GM21528 (cell line): ENCODE measurements at regions not wholly inside any gene's neighbourhood (a gene's known extent, or its start where the extent isn't known, plus 50 kb on each side); places are given as distances from the start of the nearest gene placed in this dataset.

Source experiments
- ATAC-seq: cut with Tn5 transposase; IDR thresholded peaks from one replicate; pipeline ENCODE4 v1.9.1; 2021; ENCODE audit warnings: mild to moderate bottlenecking, moderate library complexity; ENCODE audit not compliant: unreplicated experiment, low FRiP score

GRCh38 chr7:68476966-68477365 is 1121.3 kb upstream of the AUTS2 start:
- no peak for ATAC-seq

GRCh38 chr7:68478326-68478725 is 1119.9 kb upstream of the AUTS2 start:
- ATAC-seq: no peak

- no peak for ATAC-seq
Observed at GRCh38 chr7:68482800-68483199, 1115.5 kb upstream of the AUTS2 start.

GRCh38 chr7:68484731-68485130 is 1113.5 kb upstream of the AUTS2 start:
- no peak for ATAC-seq

GRCh38 chr7:68485253-68485917 is 1112.9 kb upstream of the AUTS2 start:
- no peak for ATAC-seq

- ATAC-seq: no peak
Observed at GRCh38 chr7:68488341-68489060, 1109.8 kb upstream of the AUTS2 start.

- no peak for ATAC-seq
Observed at GRCh38 chr7:68491523-68492358, 1106.5 kb upstream of the AUTS2 start.

GRCh38 chr7:68492359-68492690 is 1106.0 kb upstream of the AUTS2 start:
- no peak for ATAC-seq

- ATAC-seq: no peak
Observed at GRCh38 chr7:68503400-68503799, 1094.9 kb upstream of the AUTS2 start.

- ATAC-seq: no peak
Observed at GRCh38 chr7:68504716-68505115, 1093.6 kb upstream of the AUTS2 start.

- ATAC-seq: no peak
Observed at GRCh38 chr7:68505721-68506120, 1092.6 kb upstream of the AUTS2 start.

GRCh38 chr7:68507668-68508067 is 1090.6 kb upstream of the AUTS2 start:
- no peak for ATAC-seq

GRCh38 chr7:68509054-68509453 is 1089.2 kb upstream of the AUTS2 start:
- no peak for ATAC-seq

- ATAC-seq: no peak
Observed at GRCh38 chr7:68509603-68510002, 1088.7 kb upstream of the AUTS2 start.

- ATAC-seq: no peak
Observed at GRCh38 chr7:68511281-68511680, 1087.0 kb upstream of the AUTS2 start.

- ATAC-seq: no peak
Observed at GRCh38 chr7:68512466-68512865, 1085.8 kb upstream of the AUTS2 start.

GRCh38 chr7:68518060-68518459 is 1080.2 kb upstream of the AUTS2 start:
- ATAC-seq: no peak

GRCh38 chr7:68524126-68524525 is 1074.1 kb upstream of the AUTS2 start:
- no peak for ATAC-seq

- ATAC-seq: no peak
Observed at GRCh38 chr7:68529221-68529620, 1069.1 kb upstream of the AUTS2 start.

- no peak for ATAC-seq
Observed at GRCh38 chr7:68535266-68535665, 1063.0 kb upstream of the AUTS2 start.

GRCh38 chr7:68537051-68537773 is 1061.1 kb upstream of the AUTS2 start:
- no peak for ATAC-seq
